Thyroid gland (tissue), 4 donors: ENCODE measurements at regions not wholly inside any gene's neighbourhood (a gene's known extent, or its start where the extent isn't known, plus 50 kb on each side); places are given as distances from the start of the nearest gene placed in this dataset.

Experiments used
- CTCF ChIP-seq, 6 experiments: fragments of 200-600 bp in 3 of 6; fragments of 450-650 bp in 3 of 6; sonication (generic) in 3 of 6; IDR thresholded peaks; one replicate each; pipeline ENCODE4 v1.5.1; 2016 to 2019; ENCODE audit warnings: antibody characterized with exemption in 6 of 6, mild to moderate bottlenecking in 2 of 6, inconsistent platforms in 1 of 6, moderate library complexity in 1 of 6
- POLR2A ChIP-seq, 2 donors: fragments of 450-650 bp; IDR thresholded peaks; one replicate each; pipeline ENCODE4 v1.6.1; 2017; ENCODE audit warnings: antibody characterized with exemption in 2 of 2, mild to moderate bottlenecking in 2 of 2, moderate library complexity in 1 of 2

- TF ChIP-seq CTCF (IDR thresholded peaks at IDR 0.05) (no peak), POLR2A (IDR thresholded peaks at IDR 0.05) (no peak)
Measured at GRCh38 chr3:181794011-181794790, 82.5 kb downstream of the SOX2 start.
